Erythroblast (primary cell): ENCODE measurements at regions not wholly inside any gene's neighbourhood (a gene's known extent, or its start where the extent isn't known, plus 50 kb on each side); places are given as distances from the start of the nearest gene placed in this dataset.

Experiments used
- DNase-seq, 2 experiments: peaks; one replicate each; lab custom pipeline; 2025; lab: John Stamatoyannopoulos, UW
- GATA1 ChIP-seq: IDR thresholded peaks from 2 replicates; pipeline ENCODE4 v1.6.1; 2011; ENCODE audit warnings: low read depth, mild to moderate bottlenecking, control low read depth, low read length, moderate library complexity
- POLR2A ChIP-seq: IDR thresholded peaks from 2 replicates; pipeline ENCODE4 v1.6.1; 2011; ENCODE audit warnings: mild to moderate bottlenecking, low read length

DNA sequence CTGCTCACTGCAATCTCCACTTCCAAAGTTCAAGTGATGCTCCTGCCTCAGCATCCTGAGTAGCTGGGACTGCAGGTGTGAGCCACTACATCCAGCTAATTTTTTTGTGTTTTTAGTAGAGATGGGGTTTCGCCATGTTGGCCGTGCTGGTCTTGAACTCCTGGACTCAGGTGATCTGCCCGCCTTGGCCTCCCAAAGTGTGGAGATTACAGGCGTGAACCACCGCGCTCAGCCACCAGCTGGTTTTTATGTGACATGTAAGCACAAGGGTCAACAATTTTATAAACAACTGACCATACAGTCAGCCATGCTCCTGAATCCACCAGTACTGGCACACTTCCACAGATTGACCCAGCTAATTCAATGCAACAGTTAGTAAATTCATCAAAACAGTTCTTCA is 526.3 kb upstream of the LRRC4C start:
- no peak for TF ChIP-seq GATA1
- TF ChIP-seq POLR2A = no peak
- no peak for DNase-seq

DNA sequence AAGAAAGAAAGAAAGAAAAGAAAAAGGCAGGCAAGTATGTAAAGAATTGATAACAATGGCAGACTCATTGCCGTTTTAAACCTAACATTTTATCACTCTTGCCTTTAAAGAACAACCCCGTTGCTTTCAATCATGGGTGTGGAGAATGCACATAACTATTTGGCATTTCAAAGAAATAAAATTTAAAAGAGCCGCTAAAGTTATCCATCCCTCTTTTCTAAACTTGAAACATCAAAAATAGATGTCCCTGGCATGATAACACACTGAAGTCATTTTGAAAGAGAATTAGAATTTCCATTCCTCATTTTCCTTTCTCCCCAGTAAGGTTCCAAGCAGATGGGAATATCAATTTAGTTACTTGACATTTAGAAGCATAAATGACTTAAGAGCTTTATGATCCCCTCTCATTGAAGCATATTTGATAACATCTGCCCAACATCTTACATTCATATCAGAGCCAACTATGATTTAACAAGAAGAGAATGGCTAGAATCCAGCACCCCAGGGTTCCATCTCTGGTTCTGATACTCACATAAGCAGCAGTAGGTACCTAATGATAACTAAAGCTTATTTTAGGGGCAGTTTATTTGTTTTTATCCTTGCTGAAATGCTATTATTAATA is 529.6 kb upstream of the LRRC4C start:
- TF ChIP-seq GATA1 = no peak
- TF ChIP-seq POLR2A = no peak
- DNase-seq = no peak

GRCh38 chr11:41989823-41990380 is 530.5 kb upstream of the LRRC4C start:
- no peak for TF ChIP-seq GATA1
- TF ChIP-seq POLR2A = no peak
- DNase-seq = no peak

GRCh38 chr11:41996533-41996932 is 537.1 kb upstream of the LRRC4C start:
- TF ChIP-seq GATA1 (no peak), POLR2A (no peak)
- DNase-seq = no peak

DNA sequence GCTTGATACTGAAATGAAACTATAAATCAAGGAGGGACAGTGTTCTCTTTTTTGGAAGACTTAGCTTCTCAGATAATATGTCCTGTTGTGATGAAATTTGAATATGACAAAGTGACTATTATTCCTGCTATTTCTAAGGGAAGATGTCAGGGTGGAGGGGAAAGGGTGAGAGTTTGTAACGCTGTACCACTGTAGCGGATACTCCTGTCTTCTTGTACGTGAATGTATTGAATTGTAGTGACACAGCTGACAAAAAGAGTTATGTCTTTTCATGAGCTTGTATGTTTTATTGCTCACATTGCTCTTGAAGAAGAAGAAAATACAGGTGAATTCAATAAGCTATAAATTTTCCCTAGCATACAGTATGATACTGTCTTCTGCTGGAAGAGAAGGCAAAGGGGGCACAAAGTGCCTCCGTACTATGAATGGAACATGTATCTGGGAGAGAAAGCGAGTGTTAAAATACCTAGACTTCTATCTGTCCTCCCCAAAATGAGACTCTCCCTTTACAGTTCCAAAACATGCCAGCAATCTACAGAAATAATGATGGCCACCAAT is 538.5 kb upstream of the LRRC4C start:
- TF ChIP-seq POLR2A = no peak
- no peak for TF ChIP-seq GATA1
- no peak for DNase-seq

DNA sequence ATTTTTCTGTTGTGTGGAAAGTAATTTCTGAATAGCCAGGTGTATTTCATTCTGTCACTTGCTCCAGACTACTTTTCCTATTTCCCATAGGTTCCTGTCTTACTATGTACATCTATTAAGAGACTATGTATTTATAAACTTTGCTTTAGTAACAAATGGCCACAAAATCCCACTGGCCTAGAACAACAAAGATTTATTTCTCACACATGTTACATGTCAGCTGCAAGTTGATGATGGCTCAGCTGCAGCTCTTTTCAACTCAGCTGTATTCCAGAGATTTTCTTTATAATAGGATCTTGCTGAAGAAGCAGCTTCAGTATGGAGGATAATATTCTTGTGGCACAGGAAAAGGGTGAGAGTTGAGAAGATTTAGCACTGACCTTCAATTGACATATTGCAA is 539.6 kb upstream of the LRRC4C start:
- TF ChIP-seq GATA1 (no peak), POLR2A (no peak)
- DNase-seq = no peak

- TF ChIP-seq POLR2A (no peak), GATA1 (no peak)
- no peak for DNase-seq
Measured at GRCh38 chr11:42003801-42004200, 544.3 kb upstream of the LRRC4C start.

DNA sequence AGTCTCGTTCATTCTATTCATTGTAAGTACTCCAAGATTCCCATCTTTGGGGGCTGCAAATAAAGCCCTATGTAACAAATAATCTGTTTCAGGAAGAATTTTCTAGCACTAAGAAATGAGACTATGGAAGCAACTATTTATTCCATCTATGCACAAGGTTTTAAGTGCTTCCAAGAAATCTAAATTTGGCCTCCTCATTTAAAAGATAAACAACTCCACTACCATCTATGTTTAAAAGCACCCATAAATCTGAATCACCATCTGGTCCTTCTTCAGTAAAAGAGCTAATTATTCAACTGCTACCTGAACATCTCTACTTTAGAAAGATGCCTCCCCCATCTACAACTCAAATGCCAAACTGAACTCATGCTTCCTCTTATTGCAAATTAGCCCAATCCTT is 547.3 kb upstream of the LRRC4C start:
- no peak for TF ChIP-seq POLR2A
- no peak for TF ChIP-seq GATA1
- no peak for DNase-seq

- TF ChIP-seq GATA1 (no peak), POLR2A (no peak)
- DNase-seq = no peak
Measured at GRCh38 chr11:42012271-42012670, 552.8 kb upstream of the LRRC4C start.

DNA sequence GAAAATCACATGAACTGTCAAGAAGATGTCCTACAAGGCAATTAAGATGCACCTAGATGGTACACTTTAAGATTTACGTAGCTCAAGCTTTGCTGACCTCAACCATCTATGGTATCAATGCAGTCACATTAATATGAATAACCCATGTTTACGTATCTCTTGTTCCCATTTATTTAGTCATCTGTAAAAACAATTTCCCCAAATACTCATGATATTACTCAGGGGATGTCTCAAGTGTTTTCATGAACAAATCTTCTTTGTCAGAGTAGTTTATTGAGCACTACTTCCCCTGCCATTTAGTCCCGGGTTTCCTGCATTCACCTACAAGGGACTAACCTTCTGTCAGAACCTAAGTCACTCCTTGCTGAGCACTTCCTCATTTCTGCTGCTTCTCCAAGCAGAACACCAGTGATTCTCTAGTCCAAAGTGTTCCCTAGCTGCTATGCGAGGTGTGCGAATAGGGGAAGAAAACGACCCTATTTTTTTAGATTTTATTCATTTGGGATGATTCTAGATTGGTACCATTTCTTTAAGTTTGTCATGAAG is 554.3 kb upstream of the LRRC4C start:
- TF ChIP-seq GATA1 (no peak), POLR2A (no peak)
- no peak for DNase-seq

DNA sequence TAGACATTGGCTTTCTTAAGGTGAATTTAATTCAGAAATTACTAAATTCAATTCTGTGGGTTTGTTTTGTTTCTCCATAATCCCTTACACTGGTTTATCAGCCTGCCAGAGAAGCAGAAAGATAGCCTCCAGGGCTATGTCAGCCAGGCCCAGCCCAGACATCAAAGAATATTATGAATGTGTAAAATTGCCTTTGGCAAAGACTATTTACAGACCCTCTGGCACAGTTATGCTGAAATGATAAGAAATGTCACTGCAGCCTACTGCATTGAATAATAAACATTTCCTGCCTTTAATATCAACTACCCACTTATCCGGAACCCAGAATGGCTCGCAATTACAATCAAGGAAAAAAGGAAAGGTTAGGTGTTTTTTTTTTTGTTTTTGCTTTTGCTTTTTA is 562.5 kb upstream of the LRRC4C start:
- TF ChIP-seq GATA1 (no peak), POLR2A (no peak)

GRCh38 chr11:42023267-42023666 is 563.8 kb upstream of the LRRC4C start:
- no peak for DNase-seq
- no peak for TF ChIP-seq GATA1
- no peak for TF ChIP-seq POLR2A

More for the DNA sequence above, 562.5 kb upstream of the LRRC4C start:
- no peak for DNase-seq

DNA sequence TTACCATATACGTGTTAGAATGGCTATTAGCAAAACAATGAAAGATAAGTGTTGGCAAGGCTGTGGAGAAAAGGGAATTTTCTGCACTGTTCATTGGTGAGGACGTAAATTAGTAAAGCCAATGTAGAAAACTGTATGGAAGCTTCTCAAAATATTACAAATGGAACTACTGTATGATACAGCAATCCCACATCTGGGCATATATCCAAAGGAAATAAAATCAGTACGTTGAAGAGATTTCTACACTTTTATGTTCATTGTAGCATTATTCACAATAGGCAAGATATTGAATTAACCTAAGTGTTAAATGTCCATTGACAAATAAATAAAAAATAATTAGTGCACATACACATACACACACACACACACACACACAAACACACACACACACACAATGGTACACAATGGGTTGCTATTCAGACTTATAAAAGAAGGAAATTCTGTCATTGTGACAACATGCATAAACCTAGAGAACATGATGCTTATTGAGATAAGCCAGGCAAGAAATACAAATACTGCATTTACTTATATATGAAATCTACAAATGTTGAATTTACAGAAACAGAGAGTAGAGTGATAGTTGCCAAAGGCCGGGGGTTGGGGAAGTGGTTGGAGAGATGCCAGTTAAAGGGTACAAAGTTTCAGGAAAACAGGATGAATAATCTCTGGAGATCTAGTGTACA is 565.8 kb upstream of the LRRC4C start:
- TF ChIP-seq GATA1 (no peak), POLR2A (no peak)
- no peak for DNase-seq

DNA sequence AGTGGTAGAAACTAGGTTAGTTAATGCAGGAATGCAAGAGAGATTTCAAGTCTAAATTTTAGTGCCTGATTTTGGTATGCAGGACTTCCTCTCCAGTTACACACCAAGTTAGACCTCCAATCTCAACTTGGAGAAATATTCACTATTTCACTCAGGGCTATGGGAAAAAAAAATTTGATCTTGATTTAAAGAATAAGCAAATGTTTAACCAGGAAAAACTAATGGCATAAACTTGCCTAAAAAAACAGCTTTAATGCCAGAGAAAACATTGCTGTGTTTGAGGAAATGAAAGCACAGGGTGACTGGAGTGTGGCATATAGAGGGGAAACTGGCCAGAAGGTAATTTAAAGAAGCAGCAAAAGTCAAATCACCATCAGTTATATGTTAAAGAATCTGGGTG is 575.4 kb upstream of the LRRC4C start:
- no peak for DNase-seq

More for the DNA sequence above, 575.4 kb upstream of the LRRC4C start:
- TF ChIP-seq POLR2A (no peak), GATA1 (no peak)
